Spleen (tissue), 11 donors: ENCODE measurements at regions not wholly inside any gene's neighbourhood (a gene's known extent, or its start where the extent isn't known, plus 50 kb on each side); places are given as distances from the start of the nearest gene placed in this dataset.

Experiments
- DNase-seq: peaks from one replicate; pipeline ENCODE4 v3.0.0-alpha.2; 2020
- H3K27ac ChIP-seq, 8 donors: fragments of 200-600 bp; sonication (generic) in 7 of 8; 1 replicate in 4 of 8; 2 replicates in 4 of 8; pipeline versions ENCODE4 v1.5.0 to v1.8.0; 2016 to 2021; ENCODE audit warnings: inconsistent platforms in 4 of 8, mild to moderate bottlenecking in 4 of 8, moderate library complexity in 1 of 8
- H3K27me3 ChIP-seq, 7 donors: fragments of 200-600 bp; sonication (generic) in 6 of 7; replicated peaks in 1 of 7; 1 replicate in 4 of 7; 2 replicates in 3 of 7; pipeline versions ENCODE4 v1.5.0 to v1.8.0; 2016 to 2021; ENCODE audit warnings: inconsistent platforms in 3 of 7, mild to moderate bottlenecking in 1 of 7
- H3K36me3 ChIP-seq, 6 donors: fragments of 200-600 bp; sonication (generic) in 5 of 6; 1 replicate in 4 of 6; 2 replicates in 2 of 6; pipeline versions ENCODE4 v1.5.0 to v1.8.0; 2016 to 2021; ENCODE audit warnings: inconsistent platforms in 2 of 6
- H3K4me1 ChIP-seq, 6 donors: fragments of 200-600 bp; sonication (generic) in 5 of 6; 1 replicate in 3 of 6; 2 replicates in 3 of 6; pipeline versions ENCODE4 v1.5.0 to v1.8.0; 2016 to 2021; ENCODE audit warnings: inconsistent platforms in 3 of 6
- H3K4me3 ChIP-seq, 8 donors: fragments of 200-600 bp; sonication (generic) in 7 of 8; 1 replicate in 4 of 8; 2 replicates in 4 of 8; pipeline versions ENCODE4 v1.5.0 to v1.8.0; 2016 to 2021; ENCODE audit warnings: inconsistent platforms in 4 of 8, mild to moderate bottlenecking in 4 of 8, moderate library complexity in 2 of 8
- H3K9me3 ChIP-seq, 8 donors: fragments of 200-600 bp; sonication (generic) in 7 of 8; 1 replicate in 4 of 8; 2 replicates in 4 of 8; pipeline versions ENCODE4 v1.5.0 to v1.8.0; 2016 to 2021; ENCODE audit warnings: inconsistent platforms in 4 of 8
- POLR2A ChIP-seq, 3 donors: fragments of 450-650 bp; IDR thresholded peaks; one replicate each; pipeline ENCODE4 v1.5.1; 2017; ENCODE audit warnings: antibody characterized with exemption in 3 of 3, mild to moderate bottlenecking in 1 of 3
- POLR2AphosphoS5 ChIP-seq, 3 donors: sonication (generic); formaldehyde crosslinking; IDR thresholded peaks; one replicate each; pipeline ENCODE4 v1.5.1; 2017; ENCODE audit warnings: antibody characterized with exemption in 3 of 3
- WGBS, 5 donors: extraction: QIAGEN DNeasy Blood & Tissue Kit in 3 of 5; methylation state at CpG; one replicate each; pipeline versions ENCODE4 v1.1.5 to v1.1.7; 2013 to 2018; 5-methylcytosine and 5-hydroxymethylcytosine counted together
- intact Hi-C: fragments of 100-400 bp; cut with DNase I; formaldehyde crosslinking; loops from one replicate; pipeline ENCODE4 v1.15.0; 2023; ENCODE audit warnings: low total_unique reads
- TF ChIP-seq, protein P1 (sequence below), 11 experiments: fragments of 200-600 bp in 7 of 11; fragments of 450-650 bp in 4 of 11; sonication (generic) in 4 of 11; IDR thresholded peaks in 8 of 11; conservative IDR thresholded peaks in 3 of 11; 1 replicate in 7 of 11; 2 replicates in 4 of 11; pipeline versions ENCODE4 v1.4.0 to v1.8.0; 2016 to 2021; ENCODE audit warnings: antibody characterized with exemption in 11 of 11, inconsistent platforms in 4 of 11, mild to moderate bottlenecking in 1 of 11
- donor health status: healthy with polysubstance abuse.
- donor health status: DM: no; HTN: no; CAD: no; lungs with moderate emphysema.
- donor health status: DM: no; HTN: no; CAD: no.
- donor health status: Bipolar disorder and iron deficiency.
- donor health status: healthy.
- donor health status: DM: no; HTN: no; CAD: no.
- donor health status: DM: yes; HTN: yes; CAD: no.

DNA sequence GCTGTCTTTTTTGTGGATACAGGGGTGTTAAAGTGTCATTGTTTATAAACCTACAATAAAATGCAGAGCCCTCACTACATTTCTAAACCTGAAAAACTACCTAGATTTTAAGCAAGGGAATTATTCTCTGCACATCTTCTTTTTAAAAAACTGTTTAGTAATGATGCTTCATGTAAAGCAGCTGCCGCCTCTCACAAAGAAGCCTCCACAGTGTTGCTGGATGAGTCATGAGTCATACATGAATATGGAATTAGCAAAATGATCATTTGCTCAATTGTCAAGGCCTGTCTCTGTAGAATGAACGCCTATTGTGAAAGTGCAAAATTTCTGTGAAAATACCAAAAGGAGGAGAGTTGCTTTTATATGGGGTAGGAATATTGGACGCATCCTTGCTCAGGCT is 259.5 kb upstream of the CHRM3 start:
- intact Hi-C loops, result no loop called here
- TF ChIP-seq, protein P1, sequence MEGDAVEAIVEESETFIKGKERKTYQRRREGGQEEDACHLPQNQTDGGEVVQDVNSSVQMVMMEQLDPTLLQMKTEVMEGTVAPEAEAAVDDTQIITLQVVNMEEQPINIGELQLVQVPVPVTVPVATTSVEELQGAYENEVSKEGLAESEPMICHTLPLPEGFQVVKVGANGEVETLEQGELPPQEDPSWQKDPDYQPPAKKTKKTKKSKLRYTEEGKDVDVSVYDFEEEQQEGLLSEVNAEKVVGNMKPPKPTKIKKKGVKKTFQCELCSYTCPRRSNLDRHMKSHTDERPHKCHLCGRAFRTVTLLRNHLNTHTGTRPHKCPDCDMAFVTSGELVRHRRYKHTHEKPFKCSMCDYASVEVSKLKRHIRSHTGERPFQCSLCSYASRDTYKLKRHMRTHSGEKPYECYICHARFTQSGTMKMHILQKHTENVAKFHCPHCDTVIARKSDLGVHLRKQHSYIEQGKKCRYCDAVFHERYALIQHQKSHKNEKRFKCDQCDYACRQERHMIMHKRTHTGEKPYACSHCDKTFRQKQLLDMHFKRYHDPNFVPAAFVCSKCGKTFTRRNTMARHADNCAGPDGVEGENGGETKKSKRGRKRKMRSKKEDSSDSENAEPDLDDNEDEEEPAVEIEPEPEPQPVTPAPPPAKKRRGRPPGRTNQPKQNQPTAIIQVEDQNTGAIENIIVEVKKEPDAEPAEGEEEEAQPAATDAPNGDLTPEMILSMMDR (IDR thresholded peaks at IDR 0.05 in 8 of 11, conservative IDR thresholded peaks at IDR 0.05 in 3 of 11), result no peak
- TF ChIP-seq POLR2AphosphoS5 (IDR thresholded peaks at IDR 0.05), result no peak
- no peak for TF ChIP-seq POLR2A (IDR thresholded peaks at IDR 0.05)
- DNase-seq, result no peak
- no peaks in the 10 kb centered on the region for H3K4me1 ChIP-seq
- H3K27me3 ChIP-seq, result no peaks in the 10 kb centered on the region
- WGBS, 5 donors, result 81 to 96% (median 89%) methylated on average over 3 of the region's 3 CpGs
- no peak overlapping the region for H3K4me3 ChIP-seq
- no peak overlapping the region for H3K27ac ChIP-seq
- no peaks in the 10 kb centered on the region for H3K9me3 ChIP-seq
- no peaks in the 10 kb centered on the region for H3K36me3 ChIP-seq

DNA sequence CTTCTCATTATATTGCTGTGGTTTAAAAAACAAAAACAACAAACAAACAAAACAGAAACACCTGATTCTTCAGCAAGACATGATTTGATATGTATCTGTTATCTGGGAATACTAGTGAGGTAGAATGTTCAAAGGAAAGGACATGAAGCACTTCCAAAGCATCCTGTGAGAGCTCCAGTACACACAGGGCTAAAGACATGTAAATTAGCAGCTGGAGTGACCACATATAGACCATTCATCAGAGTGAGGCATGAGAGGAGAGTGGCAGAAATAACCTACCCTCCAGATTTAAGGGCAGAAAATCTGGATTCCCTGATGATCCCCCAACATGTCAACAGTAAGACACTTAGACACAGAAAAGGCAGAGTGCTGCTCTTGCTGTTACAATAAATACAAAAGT is 260.5 kb upstream of the CHRM3 start:
- peaks cover 0 to 3% (median 0%) of the 10 kb centered on the region in 8 donors for H3K9me3 ChIP-seq
- H3K36me3 ChIP-seq, result no peaks in the 10 kb centered on the region
- no peak overlapping the region for H3K4me3 ChIP-seq
- no peak overlapping the region for H3K27ac ChIP-seq
- DNase-seq, result no peak
- H3K27me3 ChIP-seq, result no peaks in the 10 kb centered on the region
- intact Hi-C loops, result no loop called here
- no peaks in the 10 kb centered on the region for H3K4me1 ChIP-seq
- TF ChIP-seq, protein P1 (IDR thresholded peaks at IDR 0.05 in 8 of 11, conservative IDR thresholded peaks at IDR 0.05 in 3 of 11), result no peak
- TF ChIP-seq POLR2AphosphoS5 (IDR thresholded peaks at IDR 0.05) (no peak), POLR2A (IDR thresholded peaks at IDR 0.05) (no peak)

DNA sequence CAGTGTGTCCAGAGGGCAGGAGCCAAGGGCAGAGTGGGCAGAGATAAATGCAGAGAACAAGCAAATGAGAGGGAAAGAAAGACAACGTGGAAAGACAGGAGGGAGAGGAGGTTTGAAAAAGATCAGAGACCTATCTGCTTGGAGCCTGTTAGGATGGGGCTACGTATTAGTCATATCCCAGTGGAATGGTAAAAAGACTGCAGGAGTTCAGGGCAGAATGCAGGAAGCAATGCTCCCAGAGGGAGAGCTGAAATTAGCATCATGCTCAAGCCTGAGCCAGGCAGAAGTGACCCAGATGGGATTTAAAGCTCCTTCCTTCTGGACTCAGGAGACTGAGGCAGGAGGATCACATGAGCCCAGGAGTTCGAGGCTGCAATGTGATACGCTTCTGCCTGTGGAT is 261.3 kb upstream of the CHRM3 start:
- no peaks in the 10 kb centered on the region for H3K27me3 ChIP-seq
- H3K9me3 ChIP-seq, result peaks cover 0 to 7% (median 0%) of the 10 kb centered on the region in 8 donors

DNA sequence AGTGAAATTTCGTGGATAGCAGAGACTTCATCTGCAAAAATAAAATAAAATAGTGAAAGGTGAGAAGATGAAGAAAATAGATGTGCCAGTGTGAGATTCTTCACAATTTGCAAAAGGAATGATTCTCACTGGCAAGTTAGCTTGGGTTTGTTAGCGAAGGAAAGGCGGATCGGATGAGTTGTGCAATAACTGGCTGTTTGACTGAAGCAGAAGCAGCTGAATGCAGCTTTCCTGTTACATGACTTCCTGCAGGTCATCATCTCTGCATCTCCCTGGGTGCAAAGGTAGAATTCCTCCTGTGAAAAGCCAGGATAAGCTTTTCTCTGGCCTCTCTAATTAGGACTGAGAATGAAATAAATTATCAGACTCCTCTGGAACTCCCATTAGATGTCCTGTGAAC is 263.1 kb upstream of the CHRM3 start:
- Histone ChIP-seq H3K9me3 (peaks cover 0 to 7% (median 0%) of the 10 kb centered on the region in 8 donors), H3K27ac (no peak overlapping the region), H3K4me3 (no peak overlapping the region), H3K27me3 (no peaks in the 10 kb centered on the region), H3K36me3 (no peaks in the 10 kb centered on the region), H3K4me1 (no peaks in the 10 kb centered on the region)
- DNase-seq, result no peak
- WGBS, 5 donors, result 46 to 83% (median 57%) methylated on average over 4 of the region's 4 CpGs
- TF ChIP-seq POLR2A (IDR thresholded peaks at IDR 0.05), result no peak
- TF ChIP-seq, protein P1 (IDR thresholded peaks at IDR 0.05 in 8 of 11, conservative IDR thresholded peaks at IDR 0.05 in 3 of 11), result no peak
- no peak for TF ChIP-seq POLR2AphosphoS5 (IDR thresholded peaks at IDR 0.05)
- intact Hi-C loops, result no loop called here

More for the DNA sequence above, 261.3 kb upstream of the CHRM3 start:
- Histone ChIP-seq H3K4me3 (no peak overlapping the region), H3K36me3 (no peaks in the 10 kb centered on the region), H3K4me1 (no peaks in the 10 kb centered on the region), H3K27ac (no peak overlapping the region)
- no peak for DNase-seq
- 58 to 82% (median 60%) methylated on average over 4 of the region's 4 CpGs for WGBS, 5 donors
- TF ChIP-seq, protein P1 (IDR thresholded peaks at IDR 0.05 in 8 of 11, conservative IDR thresholded peaks at IDR 0.05 in 3 of 11), result no peak
- no peak for TF ChIP-seq POLR2AphosphoS5 (IDR thresholded peaks at IDR 0.05)
- TF ChIP-seq POLR2A (IDR thresholded peaks at IDR 0.05), result no peak
- intact Hi-C loops, result no loop called here
